WTC11 (cell line): ENCODE measurements at regions not wholly inside any gene's neighbourhood (a gene's known extent, or its start where the extent isn't known, plus 50 kb on each side); places are given as distances from the start of the nearest gene placed in this dataset.

Experiments used
- ATAC-seq: fragments of 200-7000 bp; cut with Tn5 transposase; 2 replicates; pipeline ENCODE4 v1.10.0; 2021; ENCODE audit warnings: mild to moderate bottlenecking, moderate library complexity
- CTCF ChIA-PET: fragments of 300-600 bp; sonication (Branson Sonifier 250); formaldehyde crosslinking; loops from one replicate; lab custom pipeline; 2021; ENCODE audit warnings: antibody characterized with exemption; lab: Charles Lee
- POLR2A ChIA-PET: fragments of 350-600 bp; sonication (Branson Sonifier 250); formaldehyde crosslinking; loops from one replicate; lab custom pipeline; 2021; ENCODE audit warnings: antibody characterized with exemption; lab: Charles Lee
- DNase-seq: peaks from one replicate; pipeline ENCODE4 v3.0.0; 2021; ENCODE audit warnings: low spot score
- H3K27ac Mint-ChIP-seq: 2 replicates; pipeline ENCODE4 v1.8.0; 2021; ENCODE audit warnings: mixed read lengths
- H3K27me3 Mint-ChIP-seq: 2 replicates; pipeline ENCODE4 v1.8.0; 2021; ENCODE audit warnings: low read depth, mild to moderate bottlenecking, moderate library complexity, mixed read lengths
- H3K36me3 Mint-ChIP-seq: 2 replicates; pipeline ENCODE4 v1.8.0; 2021; ENCODE audit warnings: mixed read lengths
- H3K4me1 Mint-ChIP-seq: 2 replicates; pipeline ENCODE4 v1.8.0; 2022; ENCODE audit warnings: mixed read lengths
- H3K4me3 Mint-ChIP-seq: 2 replicates; pipeline ENCODE4 v1.8.0; 2021; ENCODE audit warnings: mild to moderate bottlenecking, moderate library complexity, mixed read lengths
- H3K9me3 Mint-ChIP-seq: 2 replicates; pipeline ENCODE4 v1.8.0; 2021; ENCODE audit warnings: mixed read lengths
- ATF1 ChIP-seq: sonication (generic); formaldehyde crosslinking; IDR thresholded peaks from 2 replicates; pipeline ENCODE4 v1.8.1; 2023; ENCODE audit warnings: mild to moderate bottlenecking, moderate library complexity, missing genetic modification reagents
- CBFB ChIP-seq: sonication (generic); formaldehyde crosslinking; IDR thresholded peaks from 2 replicates; pipeline ENCODE4 v1.8.1; 2022; ENCODE audit warnings: mild to moderate bottlenecking, low read depth, missing genetic modification reagents
- ESRRA ChIP-seq: sonication (generic); formaldehyde crosslinking; IDR thresholded peaks from 2 replicates; pipeline ENCODE4 v1.8.1; 2022; ENCODE audit warnings: mild to moderate bottlenecking, missing genetic modification reagents, borderline replicate concordance
- GABPB1 ChIP-seq: sonication (generic); formaldehyde crosslinking; IDR thresholded peaks from 2 replicates; pipeline ENCODE4 v1.8.1; 2023; ENCODE audit warnings: mild to moderate bottlenecking, missing genetic modification reagents
- JUN ChIP-seq: sonication (generic); formaldehyde crosslinking; IDR thresholded peaks from 2 replicates; pipeline ENCODE4 v1.8.0; 2023; ENCODE audit warnings: mild to moderate bottlenecking, missing genetic modification reagents
- MXD4 ChIP-seq: fragments of 250-450 bp; sonication (Bioruptor Pico); IDR thresholded peaks from 2 replicates; pipeline ENCODE4 v1.8.0; 2021; ENCODE audit warnings: mild to moderate bottlenecking, moderate library complexity, borderline replicate concordance
- NFE2L1 ChIP-seq: sonication (generic); formaldehyde crosslinking; IDR thresholded peaks from 2 replicates; pipeline ENCODE4 v1.8.1; 2023; ENCODE audit warnings: missing genetic modification reagents
- OVOL2 ChIP-seq: fragments of 250-450 bp; sonication (Bioruptor Pico); IDR thresholded peaks from 2 replicates; pipeline ENCODE4 v1.9.0; 2021; ENCODE audit warnings: mild to moderate bottlenecking, borderline replicate concordance
- PRRX2 ChIP-seq: fragments of 250-450 bp; sonication (Bioruptor Pico); IDR thresholded peaks from 2 replicates; pipeline ENCODE4 v1.8.0; 2021; ENCODE audit warnings: mild to moderate bottlenecking
- RORB ChIP-seq: fragments of 250-450 bp; sonication (Bioruptor Pico); IDR thresholded peaks from 2 replicates; pipeline ENCODE4 v1.9.0; 2021; ENCODE audit warnings: mild to moderate bottlenecking
- TEAD4 ChIP-seq: sonication (generic); formaldehyde crosslinking; IDR thresholded peaks from 2 replicates; pipeline ENCODE4 v1.8.0; 2022; ENCODE audit warnings: mild to moderate bottlenecking, missing genetic modification reagents
- ZNF263 ChIP-seq: sonication (generic); formaldehyde crosslinking; IDR thresholded peaks from 2 replicates; pipeline ENCODE4 v1.8.1; 2022; ENCODE audit warnings: low read depth, mild to moderate bottlenecking, moderate library complexity, missing genetic modification reagents
- ZNF317 ChIP-seq: sonication (generic); formaldehyde crosslinking; IDR thresholded peaks from 2 replicates; pipeline ENCODE4 v1.8.1; 2023; ENCODE audit warnings: low read depth, mild to moderate bottlenecking, moderate library complexity, missing genetic modification reagents, borderline replicate concordance
- ZNF416 ChIP-seq: fragments of 250-450 bp; sonication (Bioruptor Pico); IDR thresholded peaks from 2 replicates; pipeline ENCODE4 v1.9.0; 2021; ENCODE audit warnings: mild to moderate bottlenecking, inconsistent platforms
- ZNF671 ChIP-seq: fragments of 250-450 bp; sonication (Bioruptor Pico); IDR thresholded peaks from 2 replicates; pipeline ENCODE4 v1.8.0; 2021; ENCODE audit warnings: mild to moderate bottlenecking
- TF ChIP-seq, protein P1 (sequence below): sonication (generic); formaldehyde crosslinking; IDR thresholded peaks from 2 replicates; pipeline ENCODE4 v1.8.0; 2023; ENCODE audit warnings: mild to moderate bottlenecking, missing genetic modification reagents
- TF ChIP-seq, protein P2 (sequence below): sonication (generic); formaldehyde crosslinking; IDR thresholded peaks from 2 replicates; pipeline ENCODE4 v1.8.0; 2022; ENCODE audit warnings: mild to moderate bottlenecking, missing genetic modification reagents
- TF ChIP-seq, protein P3 (sequence below): sonication (generic); formaldehyde crosslinking; IDR thresholded peaks from 2 replicates; pipeline ENCODE4 v1.8.1; 2023; ENCODE audit warnings: mild to moderate bottlenecking, missing genetic modification reagents
- TF ChIP-seq, protein P4 (sequence below): sonication (generic); formaldehyde crosslinking; IDR thresholded peaks from 2 replicates; pipeline ENCODE4 v1.8.1; 2023; ENCODE audit warnings: mild to moderate bottlenecking, missing genetic modification reagents, moderate library complexity
- TF ChIP-seq, protein P5 (sequence below): sonication (generic); formaldehyde crosslinking; IDR thresholded peaks from 2 replicates; pipeline ENCODE4 v1.8.0; 2023; ENCODE audit warnings: missing genetic modification reagents
- TF ChIP-seq, protein P6 (sequence below): sonication (generic); formaldehyde crosslinking; conservative IDR thresholded peaks from 2 replicates; pipeline ENCODE4 v1.8.1; 2022; ENCODE audit warnings: mild to moderate bottlenecking, missing genetic modification reagents
- TF ChIP-seq, protein P7 (sequence below): sonication (generic); formaldehyde crosslinking; conservative IDR thresholded peaks from 2 replicates; pipeline ENCODE4 v1.8.1; 2023; ENCODE audit warnings: mild to moderate bottlenecking, low read depth, missing genetic modification reagents, moderate library complexity
- TF ChIP-seq, protein P8 (sequence below): fragments of 250-450 bp; sonication (Bioruptor Pico); IDR thresholded peaks from 2 replicates; pipeline ENCODE4 v1.8.0; 2021; ENCODE audit warnings: mild to moderate bottlenecking

DNA sequence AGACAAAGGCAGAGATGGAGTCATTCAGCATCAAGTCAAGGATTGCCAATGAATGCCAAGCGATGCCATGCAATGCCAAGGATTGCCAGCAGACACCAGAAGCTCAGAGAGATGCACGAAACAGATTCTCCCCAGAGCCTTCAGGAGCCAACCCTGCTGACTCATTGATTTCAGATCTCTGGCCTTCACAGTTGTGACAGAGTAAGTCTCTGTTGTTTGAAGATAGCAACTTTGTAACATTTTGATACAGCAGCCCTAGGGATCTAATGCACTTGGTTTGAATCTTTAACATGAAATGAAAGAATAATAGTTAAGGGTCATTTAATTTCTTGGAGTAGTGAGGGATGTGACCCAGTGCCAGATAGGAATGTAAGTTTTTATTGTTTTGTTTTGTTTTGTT, 287.4 kb upstream of the RUNX1 start:
- H3K9me3 Mint-ChIP-seq, result peaks cover 13% of the 10 kb centered on the region
- H3K27me3 Mint-ChIP-seq, result no peaks in the 10 kb centered on the region
- TF ChIP-seq OVOL2 (CRISPR knock-in tag) (no peak), ZNF263 (CRISPR knock-in tag) (no peak), PRRX2 (no peak)
- TF ChIP-seq, protein P1, sequence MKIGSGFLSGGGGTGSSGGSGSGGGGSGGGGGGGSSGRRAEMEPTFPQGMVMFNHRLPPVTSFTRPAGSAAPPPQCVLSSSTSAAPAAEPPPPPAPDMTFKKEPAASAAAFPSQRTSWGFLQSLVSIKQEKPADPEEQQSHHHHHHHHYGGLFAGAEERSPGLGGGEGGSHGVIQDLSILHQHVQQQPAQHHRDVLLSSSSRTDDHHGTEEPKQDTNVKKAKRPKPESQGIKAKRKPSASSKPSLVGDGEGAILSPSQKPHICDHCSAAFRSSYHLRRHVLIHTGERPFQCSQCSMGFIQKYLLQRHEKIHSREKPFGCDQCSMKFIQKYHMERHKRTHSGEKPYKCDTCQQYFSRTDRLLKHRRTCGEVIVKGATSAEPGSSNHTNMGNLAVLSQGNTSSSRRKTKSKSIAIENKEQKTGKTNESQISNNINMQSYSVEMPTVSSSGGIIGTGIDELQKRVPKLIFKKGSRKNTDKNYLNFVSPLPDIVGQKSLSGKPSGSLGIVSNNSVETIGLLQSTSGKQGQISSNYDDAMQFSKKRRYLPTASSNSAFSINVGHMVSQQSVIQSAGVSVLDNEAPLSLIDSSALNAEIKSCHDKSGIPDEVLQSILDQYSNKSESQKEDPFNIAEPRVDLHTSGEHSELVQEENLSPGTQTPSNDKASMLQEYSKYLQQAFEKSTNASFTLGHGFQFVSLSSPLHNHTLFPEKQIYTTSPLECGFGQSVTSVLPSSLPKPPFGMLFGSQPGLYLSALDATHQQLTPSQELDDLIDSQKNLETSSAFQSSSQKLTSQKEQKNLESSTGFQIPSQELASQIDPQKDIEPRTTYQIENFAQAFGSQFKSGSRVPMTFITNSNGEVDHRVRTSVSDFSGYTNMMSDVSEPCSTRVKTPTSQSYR (CRISPR knock-in tag), result no peak
- TF ChIP-seq, protein P2, sequence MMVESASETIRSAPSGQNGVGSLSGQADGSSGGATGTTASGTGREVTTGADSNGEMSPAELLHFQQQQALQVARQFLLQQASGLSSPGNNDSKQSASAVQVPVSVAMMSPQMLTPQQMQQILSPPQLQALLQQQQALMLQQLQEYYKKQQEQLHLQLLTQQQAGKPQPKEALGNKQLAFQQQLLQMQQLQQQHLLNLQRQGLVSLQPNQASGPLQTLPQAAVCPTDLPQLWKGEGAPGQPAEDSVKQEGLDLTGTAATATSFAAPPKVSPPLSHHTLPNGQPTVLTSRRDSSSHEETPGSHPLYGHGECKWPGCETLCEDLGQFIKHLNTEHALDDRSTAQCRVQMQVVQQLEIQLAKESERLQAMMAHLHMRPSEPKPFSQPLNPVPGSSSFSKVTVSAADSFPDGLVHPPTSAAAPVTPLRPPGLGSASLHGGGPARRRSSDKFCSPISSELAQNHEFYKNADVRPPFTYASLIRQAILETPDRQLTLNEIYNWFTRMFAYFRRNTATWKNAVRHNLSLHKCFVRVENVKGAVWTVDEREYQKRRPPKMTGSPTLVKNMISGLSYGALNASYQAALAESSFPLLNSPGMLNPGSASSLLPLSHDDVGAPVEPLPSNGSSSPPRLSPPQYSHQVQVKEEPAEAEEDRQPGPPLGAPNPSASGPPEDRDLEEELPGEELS (CRISPR knock-in tag), result no peak
- TF ChIP-seq, protein P3, sequence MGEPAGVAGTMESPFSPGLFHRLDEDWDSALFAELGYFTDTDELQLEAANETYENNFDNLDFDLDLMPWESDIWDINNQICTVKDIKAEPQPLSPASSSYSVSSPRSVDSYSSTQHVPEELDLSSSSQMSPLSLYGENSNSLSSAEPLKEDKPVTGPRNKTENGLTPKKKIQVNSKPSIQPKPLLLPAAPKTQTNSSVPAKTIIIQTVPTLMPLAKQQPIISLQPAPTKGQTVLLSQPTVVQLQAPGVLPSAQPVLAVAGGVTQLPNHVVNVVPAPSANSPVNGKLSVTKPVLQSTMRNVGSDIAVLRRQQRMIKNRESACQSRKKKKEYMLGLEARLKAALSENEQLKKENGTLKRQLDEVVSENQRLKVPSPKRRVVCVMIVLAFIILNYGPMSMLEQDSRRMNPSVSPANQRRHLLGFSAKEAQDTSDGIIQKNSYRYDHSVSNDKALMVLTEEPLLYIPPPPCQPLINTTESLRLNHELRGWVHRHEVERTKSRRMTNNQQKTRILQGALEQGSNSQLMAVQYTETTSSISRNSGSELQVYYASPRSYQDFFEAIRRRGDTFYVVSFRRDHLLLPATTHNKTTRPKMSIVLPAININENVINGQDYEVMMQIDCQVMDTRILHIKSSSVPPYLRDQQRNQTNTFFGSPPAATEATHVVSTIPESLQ (CRISPR knock-in tag), result no peak
- TF ChIP-seq, protein P4, sequence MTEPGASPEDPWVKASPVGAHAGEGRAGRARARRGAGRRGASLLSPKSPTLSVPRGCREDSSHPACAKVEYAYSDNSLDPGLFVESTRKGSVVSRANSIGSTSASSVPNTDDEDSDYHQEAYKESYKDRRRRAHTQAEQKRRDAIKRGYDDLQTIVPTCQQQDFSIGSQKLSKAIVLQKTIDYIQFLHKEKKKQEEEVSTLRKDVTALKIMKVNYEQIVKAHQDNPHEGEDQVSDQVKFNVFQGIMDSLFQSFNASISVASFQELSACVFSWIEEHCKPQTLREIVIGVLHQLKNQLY (CRISPR knock-in tag), result no peak
- H3K36me3 Mint-ChIP-seq, result 0 out of 2 replicates have a peak, but pooled peaks cover 2% of the 10 kb centered on the region
- H3K4me3 Mint-ChIP-seq, result no peak overlapping the region
- no peak for DNase-seq
- no peak overlapping the region for H3K27ac Mint-ChIP-seq
- ChIA-PET CTCF (no interaction called here), POLR2A (no interaction called here)
- no peak for ATAC-seq
- H3K4me1 Mint-ChIP-seq, result no peaks in the 10 kb centered on the region

DNA sequence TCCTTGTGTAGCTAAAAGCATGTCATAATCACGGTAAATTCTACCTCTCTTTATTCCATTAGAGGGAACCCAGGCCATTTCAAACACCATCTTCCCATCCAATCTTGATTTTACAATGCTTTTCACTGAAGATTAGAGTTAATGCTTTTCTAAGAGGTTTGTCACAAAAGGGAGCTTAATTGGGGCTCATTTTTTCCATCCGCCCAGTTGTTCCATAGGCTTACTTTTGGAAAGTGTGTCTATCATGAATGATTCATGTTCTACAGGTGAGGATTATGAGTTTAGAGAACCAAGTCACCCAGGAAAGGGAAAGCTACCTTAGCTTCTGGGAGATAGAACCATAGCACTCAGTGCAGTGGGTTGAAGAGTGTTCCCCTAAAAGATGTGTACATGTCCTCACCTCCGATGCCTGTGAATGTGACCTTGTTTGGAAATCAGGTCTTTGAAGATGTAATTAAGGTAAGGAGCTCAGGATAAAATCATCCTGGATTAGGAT, 286.9 kb upstream of the RUNX1 start:
- H3K4me3 Mint-ChIP-seq, result no peak overlapping the region
- no peaks in the 10 kb centered on the region for H3K27me3 Mint-ChIP-seq
- no peak for DNase-seq
- H3K27ac Mint-ChIP-seq, result no peak overlapping the region
- TF ChIP-seq CBFB (CRISPR knock-in tag), result no peak
- TF ChIP-seq TEAD4 (CRISPR knock-in tag), result no peak
- TF ChIP-seq JUN (CRISPR knock-in tag), result no peak
- TF ChIP-seq RORB (CRISPR knock-in tag), result no peak
- TF ChIP-seq ZNF671 (CRISPR knock-in tag), result no peak
- TF ChIP-seq, protein P5, sequence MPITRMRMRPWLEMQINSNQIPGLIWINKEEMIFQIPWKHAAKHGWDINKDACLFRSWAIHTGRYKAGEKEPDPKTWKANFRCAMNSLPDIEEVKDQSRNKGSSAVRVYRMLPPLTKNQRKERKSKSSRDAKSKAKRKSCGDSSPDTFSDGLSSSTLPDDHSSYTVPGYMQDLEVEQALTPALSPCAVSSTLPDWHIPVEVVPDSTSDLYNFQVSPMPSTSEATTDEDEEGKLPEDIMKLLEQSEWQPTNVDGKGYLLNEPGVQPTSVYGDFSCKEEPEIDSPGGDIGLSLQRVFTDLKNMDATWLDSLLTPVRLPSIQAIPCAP (CRISPR knock-in tag), result no peak
- no peak for TF ChIP-seq ESRRA (CRISPR knock-in tag)
- no peak for TF ChIP-seq ATF1 (CRISPR knock-in tag)
- no peak for TF ChIP-seq ZNF263 (CRISPR knock-in tag)
- TF ChIP-seq NFE2L1 (CRISPR knock-in tag), result no peak
- no peak for TF ChIP-seq ZNF416 (CRISPR knock-in tag)
- TF ChIP-seq, protein P6, sequence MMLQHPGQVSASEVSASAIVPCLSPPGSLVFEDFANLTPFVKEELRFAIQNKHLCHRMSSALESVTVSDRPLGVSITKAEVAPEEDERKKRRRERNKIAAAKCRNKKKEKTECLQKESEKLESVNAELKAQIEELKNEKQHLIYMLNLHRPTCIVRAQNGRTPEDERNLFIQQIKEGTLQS, result no peak
- TF ChIP-seq, protein P7, sequence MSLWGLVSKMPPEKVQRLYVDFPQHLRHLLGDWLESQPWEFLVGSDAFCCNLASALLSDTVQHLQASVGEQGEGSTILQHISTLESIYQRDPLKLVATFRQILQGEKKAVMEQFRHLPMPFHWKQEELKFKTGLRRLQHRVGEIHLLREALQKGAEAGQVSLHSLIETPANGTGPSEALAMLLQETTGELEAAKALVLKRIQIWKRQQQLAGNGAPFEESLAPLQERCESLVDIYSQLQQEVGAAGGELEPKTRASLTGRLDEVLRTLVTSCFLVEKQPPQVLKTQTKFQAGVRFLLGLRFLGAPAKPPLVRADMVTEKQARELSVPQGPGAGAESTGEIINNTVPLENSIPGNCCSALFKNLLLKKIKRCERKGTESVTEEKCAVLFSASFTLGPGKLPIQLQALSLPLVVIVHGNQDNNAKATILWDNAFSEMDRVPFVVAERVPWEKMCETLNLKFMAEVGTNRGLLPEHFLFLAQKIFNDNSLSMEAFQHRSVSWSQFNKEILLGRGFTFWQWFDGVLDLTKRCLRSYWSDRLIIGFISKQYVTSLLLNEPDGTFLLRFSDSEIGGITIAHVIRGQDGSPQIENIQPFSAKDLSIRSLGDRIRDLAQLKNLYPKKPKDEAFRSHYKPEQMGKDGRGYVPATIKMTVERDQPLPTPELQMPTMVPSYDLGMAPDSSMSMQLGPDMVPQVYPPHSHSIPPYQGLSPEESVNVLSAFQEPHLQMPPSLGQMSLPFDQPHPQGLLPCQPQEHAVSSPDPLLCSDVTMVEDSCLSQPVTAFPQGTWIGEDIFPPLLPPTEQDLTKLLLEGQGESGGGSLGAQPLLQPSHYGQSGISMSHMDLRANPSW, result no peak
- no peak for TF ChIP-seq GABPB1 (CRISPR knock-in tag)
- TF ChIP-seq ZNF317 (CRISPR knock-in tag), result no peak
- no peak for TF ChIP-seq MXD4 (CRISPR knock-in tag)
- TF ChIP-seq, protein P8, sequence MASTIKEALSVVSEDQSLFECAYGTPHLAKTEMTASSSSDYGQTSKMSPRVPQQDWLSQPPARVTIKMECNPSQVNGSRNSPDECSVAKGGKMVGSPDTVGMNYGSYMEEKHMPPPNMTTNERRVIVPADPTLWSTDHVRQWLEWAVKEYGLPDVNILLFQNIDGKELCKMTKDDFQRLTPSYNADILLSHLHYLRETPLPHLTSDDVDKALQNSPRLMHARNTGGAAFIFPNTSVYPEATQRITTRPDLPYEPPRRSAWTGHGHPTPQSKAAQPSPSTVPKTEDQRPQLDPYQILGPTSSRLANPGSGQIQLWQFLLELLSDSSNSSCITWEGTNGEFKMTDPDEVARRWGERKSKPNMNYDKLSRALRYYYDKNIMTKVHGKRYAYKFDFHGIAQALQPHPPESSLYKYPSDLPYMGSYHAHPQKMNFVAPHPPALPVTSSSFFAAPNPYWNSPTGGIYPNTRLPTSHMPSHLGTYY (CRISPR knock-in tag), result no peak
- peaks cover 13% of the 10 kb centered on the region for H3K9me3 Mint-ChIP-seq
- CTCF ChIA-PET, result no interaction called here
- no peaks in the 10 kb centered on the region for H3K4me1 Mint-ChIP-seq
- ATAC-seq, result no peak
- H3K36me3 Mint-ChIP-seq, result 0 out of 2 replicates have a peak, but pooled peaks cover 2% of the 10 kb centered on the region
- POLR2A ChIA-PET, result no interaction called here
